Fibroblast of lung (primary cell): ENCODE measurements at regions not wholly inside any gene's neighbourhood (a gene's known extent, or its start where the extent isn't known, plus 50 kb on each side); places are given as distances from the start of the nearest gene placed in this dataset.

Experiments used
- DNase-seq, 2 donors: peaks; one replicate each; pipeline versions ENCODE4 v3.0.0 to v3.0.0-alpha.2; 2010; ENCODE audit warnings: low read depth in 2 of 2
- H2AFZ ChIP-seq: 2 replicates; pipeline ENCODE4 v1.5.1; 2012; ENCODE audit warnings: low read length, control low read depth, inconsistent platforms
- H3K27ac ChIP-seq: 2 replicates; pipeline ENCODE4 v1.5.1; 2011; ENCODE audit warnings: low read length, control low read depth; ENCODE audit not compliant: insufficient read depth
- H3K27me3 ChIP-seq: 2 replicates; pipeline ENCODE4 v1.5.1; 2011; ENCODE audit warnings: mild to moderate bottlenecking, low read length; ENCODE audit not compliant: control insufficient read depth, insufficient read depth
- H3K36me3 ChIP-seq: 2 replicates; pipeline ENCODE4 v1.5.1; 2011; ENCODE audit warnings: low read length; ENCODE audit not compliant: control insufficient read depth, insufficient read depth
- H3K4me1 ChIP-seq: 2 replicates; pipeline ENCODE4 v1.5.1; 2011; ENCODE audit warnings: low read length; ENCODE audit not compliant: control insufficient read depth, insufficient read depth; ENCODE audit errors: extremely low read depth
- H3K4me2 ChIP-seq: 2 replicates; pipeline ENCODE4 v1.5.1; 2011; ENCODE audit warnings: low read length, control low read depth; ENCODE audit not compliant: insufficient read depth; ENCODE audit errors: extremely low read depth
- H3K4me3 ChIP-seq, 4 experiments: fragments of 200-600 bp in 1 of 4; sonication (generic) in 1 of 4; replicated peaks in 1 of 4; 2 replicates each; pipeline ENCODE4 v1.5.1; 2011 to 2016; ENCODE audit warnings: low read length in 4 of 4, low read depth in 3 of 4, mild to moderate bottlenecking in 3 of 4, control low read depth in 2 of 4, inconsistent platforms in 1 of 4, mixed read lengths in 1 of 4; ENCODE audit not compliant: insufficient read depth in 1 of 4; ENCODE audit errors: control extremely low read depth in 1 of 4
- H3K79me2 ChIP-seq: 2 replicates; pipeline ENCODE4 v1.5.1; 2012; ENCODE audit warnings: mild to moderate bottlenecking, low read length, inconsistent platforms; ENCODE audit not compliant: control insufficient read depth, insufficient read depth
- H3K9ac ChIP-seq: 2 replicates; pipeline ENCODE4 v1.5.1; 2011; ENCODE audit warnings: mild to moderate bottlenecking, low read length, control low read depth; ENCODE audit not compliant: insufficient read depth
- H3K9me3 ChIP-seq: 2 replicates; pipeline ENCODE4 v1.5.1; 2012; ENCODE audit warnings: low read depth, low read length; ENCODE audit not compliant: control insufficient read depth, insufficient read depth
- H4K20me1 ChIP-seq: 2 replicates; pipeline ENCODE4 v1.5.1; 2011; ENCODE audit warnings: low read length; ENCODE audit not compliant: control insufficient read depth, insufficient read depth; ENCODE audit errors: extremely low read depth
- CTCF ChIP-seq, 2 donors: IDR thresholded peaks in 1 of 2; conservative IDR thresholded peaks in 1 of 2; 1 replicate in 1 of 2; 2 replicates in 1 of 2; pipeline ENCODE4 v1.5.1; 2011 to 2012; ENCODE audit warnings: low read length in 2 of 2, control low read depth in 1 of 2, inconsistent platforms in 1 of 2, low read depth in 1 of 2, mild to moderate bottlenecking in 1 of 2
- EZH2 ChIP-seq: IDR thresholded peaks from 2 replicates; pipeline ENCODE4 v1.5.1; 2012; ENCODE audit warnings: low read length, control low read depth, mild to moderate bottlenecking; ENCODE audit errors: missing control alignments

DNA sequence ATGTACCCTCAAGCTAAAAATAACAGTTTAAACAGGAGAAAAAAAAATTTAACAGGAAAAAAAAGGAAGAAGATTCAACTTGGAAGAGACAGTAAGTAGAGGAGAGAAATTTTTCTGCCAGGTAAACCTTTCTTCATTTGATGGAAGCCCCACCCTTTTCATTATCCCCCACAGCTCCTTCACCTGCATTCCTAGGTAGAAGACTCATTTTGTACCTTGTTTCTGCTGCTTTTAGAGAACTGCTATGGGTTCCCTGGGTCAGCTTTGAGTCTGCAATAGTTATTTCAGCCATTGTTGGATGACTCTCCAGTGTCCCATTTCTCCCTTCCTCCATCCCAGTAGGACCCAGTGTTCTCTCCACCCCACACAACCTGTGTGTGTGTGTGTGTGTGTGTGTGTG lies 74.1 kb upstream of the CPEB4 start:
- no peak overlapping the region for H2AFZ ChIP-seq
- H3K4me2 ChIP-seq: no peak overlapping the region
- no peak overlapping the region for H3K27ac ChIP-seq
- H4K20me1 ChIP-seq: no peaks in the 10 kb centered on the region
- TF ChIP-seq EZH2: no peak
- no peak for TF ChIP-seq CTCF (conservative IDR thresholded peaks at IDR 0.05 in 1 of 2, IDR thresholded peaks at IDR 0.05 in 1 of 2; ENCODE audit: low read depth in 1 of 2, low read length in 2 of 2)
- no peak overlapping the region for H3K9ac ChIP-seq
- no peaks in the 10 kb centered on the region for H3K9me3 ChIP-seq
- H3K36me3 ChIP-seq: no peaks in the 10 kb centered on the region
- H3K27me3 ChIP-seq: no peaks in the 10 kb centered on the region
- DNase-seq: no peak
- H3K4me1 ChIP-seq: no peaks in the 10 kb centered on the region
- no peak overlapping the region for H3K4me3 ChIP-seq
- no peaks in the 10 kb centered on the region for H3K79me2 ChIP-seq

- Histone ChIP-seq H3K4me2 (no peak overlapping the region), H3K79me2 (no peaks in the 10 kb centered on the region), H3K27me3 (no peaks in the 10 kb centered on the region), H3K36me3 (no peaks in the 10 kb centered on the region), H2AFZ (no peak overlapping the region), H3K4me1 (no peaks in the 10 kb centered on the region), H3K4me3 (no peak overlapping the region), H3K9ac (no peak overlapping the region), H4K20me1 (no peaks in the 10 kb centered on the region), H3K27ac (no peak overlapping the region), H3K9me3 (no peaks in the 10 kb centered on the region)
- TF ChIP-seq CTCF (conservative IDR thresholded peaks at IDR 0.05 in 1 of 2, IDR thresholded peaks at IDR 0.05 in 1 of 2; ENCODE audit: low read depth in 1 of 2, low read length in 2 of 2) (no peak), EZH2 (no peak)
- DNase-seq: no peak
Measured at GRCh38 chr5:173815571-173815970, 72.6 kb upstream of the CPEB4 start.

DNA sequence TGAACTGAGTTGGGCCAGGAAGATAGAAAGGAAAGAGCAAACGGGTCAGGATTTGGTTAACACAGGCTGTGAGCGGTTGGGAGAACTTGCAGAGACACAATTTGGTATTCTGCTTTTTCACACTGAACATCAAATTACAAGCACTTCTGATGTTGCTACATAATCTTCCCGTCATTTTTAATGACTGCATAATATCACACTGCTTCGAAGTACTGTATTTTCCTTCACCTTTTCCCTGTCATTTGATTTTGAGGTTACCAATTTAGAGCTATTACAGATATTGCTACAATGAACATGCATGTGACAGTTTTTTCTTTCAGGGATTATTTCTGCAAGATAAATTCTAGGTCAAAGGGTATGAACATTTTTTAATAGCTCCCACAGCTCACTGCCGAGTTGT lies 71.4 kb upstream of the CPEB4 start:
- no peak overlapping the region for H2AFZ ChIP-seq
- H4K20me1 ChIP-seq: no peaks in the 10 kb centered on the region
- no peaks in the 10 kb centered on the region for H3K36me3 ChIP-seq
- no peak for DNase-seq
- no peaks in the 10 kb centered on the region for H3K27me3 ChIP-seq
- no peak overlapping the region for H3K27ac ChIP-seq
- H3K4me3 ChIP-seq: no peak overlapping the region
- H3K79me2 ChIP-seq: no peaks in the 10 kb centered on the region
- H3K4me1 ChIP-seq: no peaks in the 10 kb centered on the region
- no peak for TF ChIP-seq CTCF (conservative IDR thresholded peaks at IDR 0.05 in 1 of 2, IDR thresholded peaks at IDR 0.05 in 1 of 2; ENCODE audit: low read depth in 1 of 2, low read length in 2 of 2)
- TF ChIP-seq EZH2: no peak
- H3K9ac ChIP-seq: no peak overlapping the region
- no peak overlapping the region for H3K4me2 ChIP-seq
- no peaks in the 10 kb centered on the region for H3K9me3 ChIP-seq
